Naive thymus-derived CD4-positive, alpha-beta T cell (primary cell): ENCODE measurements at regions not wholly inside any gene's neighbourhood (a gene's known extent, or its start where the extent isn't known, plus 50 kb on each side); places are given as distances from the start of the nearest gene placed in this dataset.
"Not testable (repeated sequence)": the region's sequence is repeated elsewhere in the genome, so short reads cannot be mapped to it uniquely, and the experiment has no call there.

Experiments used
- ATAC-seq: fragments of 150-1000 bp; cut with Tn5 transposase; 2 replicates; pipeline ENCODE4 v1.10.0; 2021; ENCODE audit warnings: mild to moderate bottlenecking, moderate library complexity
- CTCF ChIA-PET: fragments of 350-600 bp; sonication (Branson Sonifier 250); formaldehyde crosslinking; loops from one replicate; lab custom pipeline; 2021; ENCODE audit warnings: antibody characterized with exemption; lab: Charles Lee
- POLR2A ChIA-PET: fragments of 350-600 bp; sonication (Branson Sonifier 250); formaldehyde crosslinking; loops from one replicate; lab custom pipeline; 2021; ENCODE audit warnings: antibody characterized with exemption, inconsistent platforms; lab: Charles Lee
- DNase-seq, 9 donors: peaks; one replicate each; pipeline versions ENCODE4 v3.0.0 to v3.0.0-alpha.2; 2020 to 2022; ENCODE audit warnings: mixed read lengths in 1 of 9
- H3K27ac ChIP-seq: one replicate; pipeline ENCODE4 v1.7.0; 2013; ENCODE audit warnings: mild to moderate bottlenecking, low read depth, low read length, moderate library complexity
- H3K27me3 ChIP-seq, 2 donors: one replicate each; pipeline ENCODE4 v1.7.0; 2013; ENCODE audit warnings: low read length in 2 of 2, mild to moderate bottlenecking in 2 of 2, moderate library complexity in 2 of 2; ENCODE audit not compliant: control insufficient read depth in 2 of 2, insufficient read depth in 2 of 2
- H3K36me3 ChIP-seq, 3 experiments: 1 replicate in 2 of 3; 2 replicates in 1 of 3; pipeline ENCODE4 v1.7.0; 2013; ENCODE audit warnings: low read length in 3 of 3, mild to moderate bottlenecking in 3 of 3, moderate library complexity in 1 of 3; ENCODE audit not compliant: insufficient read depth in 3 of 3, control insufficient read depth in 2 of 3
- H3K4me1 ChIP-seq, 2 donors: one replicate each; pipeline ENCODE4 v1.7.0; 2013; ENCODE audit warnings: low read length in 2 of 2, mild to moderate bottlenecking in 2 of 2, moderate library complexity in 1 of 2; ENCODE audit not compliant: control insufficient read depth in 2 of 2, insufficient read depth in 2 of 2
- H3K4me3 ChIP-seq: 2 replicates; pipeline ENCODE4 v1.7.0; 2013; ENCODE audit warnings: mild to moderate bottlenecking, low read length
- H3K9me3 ChIP-seq, 3 experiments: 1 replicate in 2 of 3; 2 replicates in 1 of 3; pipeline ENCODE4 v1.7.0; 2013; ENCODE audit warnings: low read length in 3 of 3; ENCODE audit not compliant: control insufficient read depth in 2 of 3
- H3K27ac Mint-ChIP-seq, 9 donors: one replicate each; pipeline ENCODE4 v1.8.0; 2020 to 2022; ENCODE audit warnings: mixed read lengths in 9 of 9, mild to moderate bottlenecking in 8 of 9, moderate library complexity in 5 of 9, inconsistent platforms in 2 of 9
- H3K27me3 Mint-ChIP-seq, 5 donors: one replicate each; pipeline ENCODE4 v1.8.0; 2021 to 2022; ENCODE audit warnings: mixed read lengths in 5 of 5, mild to moderate bottlenecking in 1 of 5
- H3K36me3 Mint-ChIP-seq, 5 donors: one replicate each; pipeline ENCODE4 v1.8.0; 2020 to 2022; ENCODE audit warnings: mixed read lengths in 5 of 5, mild to moderate bottlenecking in 3 of 5, inconsistent platforms in 1 of 5
- H3K4me1 Mint-ChIP-seq, 7 donors: one replicate each; pipeline ENCODE4 v1.8.0; 2020 to 2022; ENCODE audit warnings: mixed read lengths in 7 of 7, mild to moderate bottlenecking in 3 of 7, inconsistent platforms in 1 of 7
- H3K4me3 Mint-ChIP-seq, 10 donors: one replicate each; pipeline ENCODE4 v1.8.0; 2020 to 2022; ENCODE audit warnings: mild to moderate bottlenecking in 10 of 10, mixed read lengths in 10 of 10, moderate library complexity in 6 of 10, inconsistent platforms in 2 of 10
- H3K9me3 Mint-ChIP-seq, 11 donors: one replicate each; pipeline ENCODE4 v1.8.0; 2020 to 2022; ENCODE audit warnings: mixed read lengths in 11 of 11, mild to moderate bottlenecking in 4 of 11, inconsistent platforms in 1 of 11, moderate library complexity in 1 of 11
- intact Hi-C, 2 donors: fragments of 100-400 bp; cut with micrococcal nuclease; formaldehyde crosslinking; loops; one replicate each; pipeline ENCODE4 v1.15.1; 2023

- Histone ChIP-seq H3K27me3 (no peaks in the 10 kb centered on the region), H3K4me1 (no peaks in the 10 kb centered on the region), H3K36me3 (no peaks in the 10 kb centered on the region), H3K27ac (no peak overlapping the region), H3K9me3 (no peaks in the 10 kb centered on the region), H3K4me3 (no peak overlapping the region)
- Mint-ChIP-seq H3K4me3 (no peak overlapping the region), H3K36me3 (no peaks in the 10 kb centered on the region), H3K4me1 (no peaks in the 10 kb centered on the region), H3K27ac (no peak overlapping the region), H3K27me3 (no peaks in the 10 kb centered on the region), H3K9me3 (peaks cover 0 to 35% (median 9%) of the 10 kb centered on the region in 11 donors)
- POLR2A ChIA-PET = no interaction called here
- ATAC-seq (no peak), DNase-seq (no peak)
- intact Hi-C loops = no loop called here
- CTCF ChIA-PET = no interaction called here
Observed at GRCh38 chr16:60405286-60405685, 1631.0 kb downstream of the CDH8 start.

- Histone ChIP-seq H3K4me3 (no peak overlapping the region), H3K4me1 (no peaks in the 10 kb centered on the region), H3K27me3 (no peaks in the 10 kb centered on the region), H3K36me3 (no peaks in the 10 kb centered on the region), H3K27ac (no peak overlapping the region), H3K9me3 (no peaks in the 10 kb centered on the region)
- DNase-seq (no peak), ATAC-seq (no peak)
- no peak overlapping the region for H3K4me3 Mint-ChIP-seq
- intact Hi-C loops = no loop called here
- no peak overlapping the region for H3K27ac Mint-ChIP-seq
- no peaks in the 10 kb centered on the region for H3K27me3 Mint-ChIP-seq
- no peaks in the 10 kb centered on the region for H3K36me3 Mint-ChIP-seq
- H3K4me1 Mint-ChIP-seq = no peaks in the 10 kb centered on the region
- POLR2A ChIA-PET = no interaction called here
- CTCF ChIA-PET = no interaction called here
- H3K9me3 Mint-ChIP-seq = peaks cover 0 to 35% (median 8%) of the 10 kb centered on the region in 11 donors
Observed at GRCh38 chr16:60404401-60404800, 1631.8 kb downstream of the CDH8 start.

GRCh38 chr16:60402941-60403340, 1633.3 kb downstream of the CDH8 start:
- H3K4me3 ChIP-seq, H3K27me3 ChIP-seq, H3K4me3 Mint-ChIP-seq, H3K27ac ChIP-seq, POLR2A ChIA-PET, H3K36me3 ChIP-seq, intact Hi-C loops, CTCF ChIA-PET, H3K36me3 Mint-ChIP-seq, ATAC-seq, H3K4me1 ChIP-seq, H3K27me3 Mint-ChIP-seq, H3K4me1 Mint-ChIP-seq, H3K9me3 ChIP-seq, H3K27ac Mint-ChIP-seq, DNase-seq: not testable (repeated sequence)
- H3K9me3 Mint-ChIP-seq = peaks cover 0 to 24% (median 7%) of the 10 kb centered on the region in 11 donors

GRCh38 chr16:60392380-60392779, 1643.9 kb downstream of the CDH8 start:
- Mint-ChIP-seq H3K9me3 (peaks cover 0 to 30% (median 8%) of the 10 kb centered on the region in 11 donors), H3K27me3 (no peaks in the 10 kb centered on the region), H3K4me1 (no peaks in the 10 kb centered on the region), H3K27ac (no peak overlapping the region), H3K36me3 (peaks cover 0 to 4% (median 0%) of the 10 kb centered on the region in 5 donors), H3K4me3 (no peak overlapping the region)
- CTCF ChIA-PET = no interaction called here
- Histone ChIP-seq H3K27ac (no peak overlapping the region), H3K4me3 (no peak overlapping the region), H3K9me3 (no peaks in the 10 kb centered on the region), H3K27me3 (no peaks in the 10 kb centered on the region), H3K36me3 (no peaks in the 10 kb centered on the region), H3K4me1 (no peaks in the 10 kb centered on the region)
- ATAC-seq (no peak), DNase-seq (no peak)
- POLR2A ChIA-PET = no interaction called here
- intact Hi-C loops = no loop called here

GRCh38 chr16:60371591-60371990, 1637.5 kb upstream of the GOT2 start:
- ChIA-PET CTCF (no interaction called here), POLR2A (interaction anchor here (0.5 kb wide), 1 partner anchor 112 kb away, joined by 3 read pairs; no protein-coding TSS in a partner anchor)
- DNase-seq (no peak), ATAC-seq (no peak)
- H3K4me1 Mint-ChIP-seq = no peaks in the 10 kb centered on the region
- H3K27ac Mint-ChIP-seq = no peak overlapping the region
- no peaks in the 10 kb centered on the region for H3K36me3 Mint-ChIP-seq
- no peaks in the 10 kb centered on the region for H3K36me3 ChIP-seq
- no peak overlapping the region for H3K27ac ChIP-seq
- no peaks in the 10 kb centered on the region for H3K9me3 ChIP-seq
- peaks cover 1 to 31% (median 9%) of the 10 kb centered on the region in 11 donors for H3K9me3 Mint-ChIP-seq
- H3K4me1 ChIP-seq = no peaks in the 10 kb centered on the region
- no peaks in the 10 kb centered on the region for H3K27me3 ChIP-seq
- H3K4me3 ChIP-seq = no peak overlapping the region
- H3K4me3 Mint-ChIP-seq = no peak overlapping the region
- no peaks in the 10 kb centered on the region for H3K27me3 Mint-ChIP-seq
- intact Hi-C loops = no loop called here

GRCh38 chr16:60367739-60368138, 1633.6 kb upstream of the GOT2 start:
- H3K36me3 Mint-ChIP-seq = no peaks in the 10 kb centered on the region
- H3K27ac ChIP-seq = no peak overlapping the region
- no peaks in the 10 kb centered on the region for H3K4me1 Mint-ChIP-seq
- no peak for ATAC-seq
- no peaks in the 10 kb centered on the region for H3K36me3 ChIP-seq
- H3K4me1 ChIP-seq = no peaks in the 10 kb centered on the region
- H3K27me3 Mint-ChIP-seq = no peaks in the 10 kb centered on the region
- H3K4me3 Mint-ChIP-seq = no peak overlapping the region
- CTCF ChIA-PET = no interaction called here
- intact Hi-C loops = no loop called here
- H3K9me3 Mint-ChIP-seq = peaks cover 0 to 21% (median 4%) of the 10 kb centered on the region in 11 donors
- no peaks in the 10 kb centered on the region for H3K9me3 ChIP-seq
- no peaks in the 10 kb centered on the region for H3K27me3 ChIP-seq
- no peak overlapping the region for H3K27ac Mint-ChIP-seq
- DNase-seq = no peak
- POLR2A ChIA-PET = no interaction called here
- H3K4me3 ChIP-seq = no peak overlapping the region

GRCh38 chr16:60363566-60363965, 1629.5 kb upstream of the GOT2 start:
- POLR2A ChIA-PET = no interaction called here
- DNase-seq = no peak
- H3K27ac ChIP-seq = no peak overlapping the region
- no peaks in the 10 kb centered on the region for H3K27me3 Mint-ChIP-seq
- H3K27me3 ChIP-seq = no peaks in the 10 kb centered on the region
- H3K9me3 Mint-ChIP-seq = peaks cover 0 to 13% (median 2%) of the 10 kb centered on the region in 11 donors
- H3K27ac Mint-ChIP-seq = no peak overlapping the region
- H3K9me3 ChIP-seq = no peaks in the 10 kb centered on the region
- no peaks in the 10 kb centered on the region for H3K36me3 ChIP-seq
- no peak for ATAC-seq
- no peak overlapping the region for H3K4me3 Mint-ChIP-seq
- CTCF ChIA-PET = no interaction called here
- H3K36me3 Mint-ChIP-seq = no peaks in the 10 kb centered on the region
- no peak overlapping the region for H3K4me3 ChIP-seq
- no peaks in the 10 kb centered on the region for H3K4me1 ChIP-seq
- H3K4me1 Mint-ChIP-seq = no peaks in the 10 kb centered on the region
- intact Hi-C loops = loop anchor here in 1 of 2 donors (5.0 kb wide), 1 partner anchor 519 kb away; no protein-coding TSS in a partner anchor
